ENCODE measurements at regions not wholly inside any gene's neighbourhood (a gene's known extent, or its start where the extent isn't known, plus 50 kb on each side); places are given as distances from the start of the nearest gene placed in this dataset.

- Histone ChIP-seq H3K4me3 (ENCODE audit: extremely low read depth in 1 of 4, insufficient read depth in 2 of 4, low read depth in 3 of 4, low read length in 4 of 4) (no peak overlapping the region), H3K36me3 (ENCODE audit: control insufficient read depth in 2 of 4, insufficient read depth in 4 of 4, low read length in 3 of 4) (no peaks in the 10 kb centered on the region), H4K20me1 (replicated peaks in 1 of 2; ENCODE audit: control insufficient read depth in 1 of 2, insufficient read depth in 2 of 2, low read length in 2 of 2) (no peaks in the 10 kb centered on the region), H3K56ac (replicated peaks; ENCODE audit: insufficient read length, low read depth, low read length) (no peak overlapping the region), H3K4me2 (ENCODE audit: insufficient read depth in 1 of 2, low read depth in 2 of 2, low read length in 2 of 2) (no peak overlapping the region), H2AK5ac (ENCODE audit: low read depth, low read length) (no peak overlapping the region), H3K9me3 (ENCODE audit: insufficient read depth in 2 of 2, low read depth in 1 of 2, low read length in 1 of 2) (no peaks in the 10 kb centered on the region), H4K8ac (ENCODE audit: extremely low read depth, insufficient read depth, low read length) (no peak overlapping the region; the same call in 1 of the 2 replicates), H3K4me1 (replicated peaks in 1 of 4; ENCODE audit: control insufficient read depth in 3 of 4, insufficient read depth in 4 of 4, low read length in 3 of 4) (no peaks in the 10 kb centered on the region), H3K9ac (replicated peaks in 1 of 4; ENCODE audit: extremely low read depth in 1 of 4, low read depth in 3 of 4, low read length in 3 of 4) (no peak overlapping the region), H4K5ac (ENCODE audit: insufficient read length, low read depth, low read length) (no peak overlapping the region), H2BK15ac (ENCODE audit: low read length) (no peak overlapping the region), H2BK5ac (ENCODE audit: low read depth, low read length) (no peak overlapping the region), H3K18ac (ENCODE audit: extremely low read depth, low read length) (no peak overlapping the region), H3K27ac (ENCODE audit: low read depth, low read length) (no peak overlapping the region), H3K79me2 (ENCODE audit: control insufficient read depth in 1 of 2, insufficient read depth in 2 of 2, low read length in 2 of 2) (no peaks in the 10 kb centered on the region), H3K27me3 (replicated peaks in 1 of 4; ENCODE audit: control insufficient read depth in 3 of 4, extremely low read depth in 1 of 4, insufficient read depth in 3 of 4, low read length in 3 of 4) (no peaks in the 10 kb centered on the region), H2BK20ac (ENCODE audit: low read length) (no peak overlapping the region), H3K79me1 (ENCODE audit: low read depth, low read length) (no peaks in the 10 kb centered on the region), H3K23ac (ENCODE audit: insufficient read length) (no peak overlapping the region), H2BK12ac (ENCODE audit: low read depth, low read length) (no peak overlapping the region), H3K4ac (replicated peaks; ENCODE audit: insufficient read length, low read depth, low read length) (no peak overlapping the region), H4K91ac (replicated peaks; ENCODE audit: insufficient read length, low read length) (no peak overlapping the region), H2BK120ac (replicated peaks; ENCODE audit: low read depth, low read length) (no peak overlapping the region), H3K23me2 (ENCODE audit: low read depth, low read length) (no peaks in the 10 kb centered on the region), H3K14ac (ENCODE audit: insufficient read length) (no peak overlapping the region), H2AFZ (ENCODE audit: low read length) (no peak overlapping the region)
- no peak for DNase-seq (ENCODE audit: low read depth in 1 of 2, low spot score in 2 of 2)
- CTCF ChIA-PET (ENCODE audit: partially characterized antibody): interaction anchor here (1.1 to 2.4 kb wide), 2 partner anchors 9 to 16 kb away, joined by 6 to 10 read pairs; no protein-coding TSS in a partner anchor
- POLR2A ChIA-PET (ENCODE audit: partially characterized antibody): no interaction called here
- WGBS, 2 experiments (ENCODE audit: extremely low coverage in 1 of 2, insufficient coverage in 1 of 2, insufficient read length in 1 of 2, insufficient replicate concordance in 2 of 2, low coverage in 1 of 2, low lambda C conversion rate in 2 of 2, missing lambda C conversion rate in 1 of 2): 88% methylated on average over 4 of the region's 4 CpGs; no CpG with 5 or more reads in 1 of the 2 experiments
- FAIRE-seq: no peak
- TF ChIP-seq JUND (IDR thresholded peaks at IDR 0.05; ENCODE audit: low read length): no peak
- TF ChIP-seq GTF2F1 (IDR thresholded peaks at IDR 0.05; ENCODE audit: borderline replicate concordance, low read depth, low read length): no peak
- TF ChIP-seq, protein P1, sequence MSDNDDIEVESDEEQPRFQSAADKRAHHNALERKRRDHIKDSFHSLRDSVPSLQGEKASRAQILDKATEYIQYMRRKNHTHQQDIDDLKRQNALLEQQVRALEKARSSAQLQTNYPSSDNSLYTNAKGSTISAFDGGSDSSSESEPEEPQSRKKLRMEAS (IDR thresholded peaks at IDR 0.05): no peak
- no peak for TF ChIP-seq RBBP5 (IDR thresholded peaks at IDR 0.05; ENCODE audit: borderline replicate concordance, low read depth, low read length)
- no peak for TF ChIP-seq ATF3 (IDR thresholded peaks at IDR 0.05; ENCODE audit: insufficient read depth, low read depth, low read length)
- TF ChIP-seq CBX5 (IDR thresholded peaks at IDR 0.05; ENCODE audit: low read depth, low read length): no peak
Observed at GRCh38 chr1:186739515-186739914, 59.3 kb upstream of the PTGS2 start.

All from H1 (cell line).